Type B pancreatic cell (in vitro differentiated cells): ENCODE measurements at regions not wholly inside any gene's neighbourhood (a gene's known extent, or its start where the extent isn't known, plus 50 kb on each side); places are given as distances from the start of the nearest gene placed in this dataset.

Source experiments
- DNase-seq: peaks from one replicate; pipeline ENCODE4 v3.0.0; 2021; ENCODE audit warnings: mixed read lengths; ENCODE audit not compliant: unreplicated experiment; ENCODE audit errors: extremely low spot score
- H3K27ac Mint-ChIP-seq: 2 replicates; pipeline ENCODE4 v1.8.0; 2021; ENCODE audit warnings: mild to moderate bottlenecking, mixed read lengths
- H3K27me3 Mint-ChIP-seq: 2 replicates; pipeline ENCODE4 v1.8.0; 2021; ENCODE audit warnings: mixed read lengths
- H3K36me3 Mint-ChIP-seq: 2 replicates; pipeline ENCODE4 v1.8.0; 2021; ENCODE audit warnings: mixed read lengths
- H3K4me1 Mint-ChIP-seq: one replicate; pipeline ENCODE4 v1.8.0; 2021; ENCODE audit warnings: mixed read lengths; ENCODE audit not compliant: unreplicated experiment
- H3K4me3 Mint-ChIP-seq: 2 replicates; pipeline ENCODE4 v1.8.0; 2021; ENCODE audit warnings: mild to moderate bottlenecking, mixed read lengths
- H3K9me3 Mint-ChIP-seq: 2 replicates; pipeline ENCODE4 v1.8.0; 2021; ENCODE audit warnings: mixed read lengths
- CTCF ChIP-seq: fragments of 200-600 bp; sonication (generic); conservative IDR thresholded peaks from 2 replicates; pipeline ENCODE4 v1.5.0; 2021; ENCODE audit warnings: antibody characterized with exemption, mild to moderate bottlenecking

GRCh38 chr3:88307666-88308065 lies 157.9 kb downstream of the C3orf38 start:
- no peak for DNase-seq
- no peak overlapping the region for H3K4me3 Mint-ChIP-seq

GRCh38 chr3:88311826-88312225 lies 162.1 kb downstream of the C3orf38 start:
- Mint-ChIP-seq H3K4me1 (peaks cover 11% of the 10 kb centered on the region), H3K36me3 (no peaks in the 10 kb centered on the region), H3K27me3 (peaks cover 4% of the 10 kb centered on the region), H3K9me3 (peaks cover 5% of the 10 kb centered on the region), H3K27ac (no peak overlapping the region), H3K4me3 (no peak overlapping the region)
- TF ChIP-seq CTCF: no peak
- no peak for DNase-seq

More at GRCh38 chr3:88307666-88308065, 157.9 kb downstream of the C3orf38 start:
- Mint-ChIP-seq H3K9me3 (peaks cover 5% of the 10 kb centered on the region), H3K27me3 (peaks cover 4% of the 10 kb centered on the region), H3K4me1 (peaks cover 11% of the 10 kb centered on the region), H3K27ac (no peak overlapping the region), H3K36me3 (no peaks in the 10 kb centered on the region)
- no peak for TF ChIP-seq CTCF

- TF ChIP-seq CTCF: no peak
- no peak overlapping the region for H3K27ac Mint-ChIP-seq
- H3K4me1 Mint-ChIP-seq: peaks cover 11% of the 10 kb centered on the region
- DNase-seq: no peak
- H3K9me3 Mint-ChIP-seq: peaks cover 5% of the 10 kb centered on the region
- H3K27me3 Mint-ChIP-seq: peaks cover 4% of the 10 kb centered on the region
- H3K36me3 Mint-ChIP-seq: no peaks in the 10 kb centered on the region
- H3K4me3 Mint-ChIP-seq: no peak overlapping the region
Measured at GRCh38 chr3:88312256-88312655, 162.5 kb downstream of the C3orf38 start.

GRCh38 chr3:88318067-88318466 lies 168.3 kb downstream of the C3orf38 start:
- Mint-ChIP-seq H3K36me3 (no peaks in the 10 kb centered on the region), H3K27me3 (no peaks in the 10 kb centered on the region)
- TF ChIP-seq CTCF: no peak

GRCh38 chr3:88321363-88322050 lies 171.7 kb downstream of the C3orf38 start:
- no peaks in the 10 kb centered on the region for H3K36me3 Mint-ChIP-seq
- no peak overlapping the region for H3K27ac Mint-ChIP-seq
- no peak for DNase-seq
- H3K4me1 Mint-ChIP-seq: peaks cover 12% of the 10 kb centered on the region
- H3K27me3 Mint-ChIP-seq: no peaks in the 10 kb centered on the region
- TF ChIP-seq CTCF: no peak
- no peak overlapping the region for H3K4me3 Mint-ChIP-seq
- H3K9me3 Mint-ChIP-seq: peaks cover 3% of the 10 kb centered on the region

More at GRCh38 chr3:88318067-88318466, 168.3 kb downstream of the C3orf38 start:
- H3K27ac Mint-ChIP-seq: no peak overlapping the region
- DNase-seq: no peak
- H3K9me3 Mint-ChIP-seq: peaks cover 5% of the 10 kb centered on the region
- no peak overlapping the region for H3K4me3 Mint-ChIP-seq
- H3K4me1 Mint-ChIP-seq: peaks cover 8% of the 10 kb centered on the region

- H3K4me3 Mint-ChIP-seq: no peak overlapping the region
- no peak for TF ChIP-seq CTCF
Measured at GRCh38 chr3:88324788-88325187, 175.0 kb downstream of the C3orf38 start.

More at GRCh38 chr3:88324788-88325187, 175.0 kb downstream of the C3orf38 start:
- Mint-ChIP-seq H3K27ac (no peak overlapping the region), H3K36me3 (no peaks in the 10 kb centered on the region), H3K4me1 (peaks cover 12% of the 10 kb centered on the region), H3K9me3 (no peaks in the 10 kb centered on the region), H3K27me3 (no peaks in the 10 kb centered on the region)
- no peak for DNase-seq
